Stimulated activated CD8-positive, alpha-beta memory T cell treated with anti-CD3 and anti-CD28 coated beads, Interleukin-4, amount 100 ng/mL, for 4 hours (primary cell): ENCODE measurements at regions not wholly inside any gene's neighbourhood (a gene's known extent, or its start where the extent isn't known, plus 50 kb on each side); places are given as distances from the start of the nearest gene placed in this dataset.
A peak's percentile ranks its signal among the peaks of the same experiment; 100 is the strongest.

Source experiments
- DNase-seq, 2 donors: peaks; one replicate each; pipeline ENCODE4 v3.0.0-alpha.2; 2020; ENCODE audit warnings: low read depth in 2 of 2, low spot score in 1 of 2

DNA sequence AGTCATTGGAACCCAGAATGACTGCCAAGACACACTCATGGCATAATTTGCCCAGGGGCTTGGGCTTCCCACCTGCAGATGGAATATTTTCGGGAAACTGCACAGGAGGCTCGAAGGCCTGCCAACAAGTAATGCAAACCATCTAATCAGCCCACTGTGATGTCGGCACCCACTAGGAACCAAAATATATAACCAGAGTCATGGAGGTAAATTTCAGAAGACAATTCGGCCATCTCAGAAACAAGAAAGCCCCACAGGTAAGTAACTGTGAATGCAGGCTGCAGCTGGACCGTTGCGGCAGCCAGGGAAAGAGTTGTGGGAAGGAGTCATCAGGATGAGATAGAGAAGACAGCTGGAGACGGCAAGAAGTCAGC lies 264.4 kb downstream of the SYK start:
- no peak for DNase-seq

DNA sequence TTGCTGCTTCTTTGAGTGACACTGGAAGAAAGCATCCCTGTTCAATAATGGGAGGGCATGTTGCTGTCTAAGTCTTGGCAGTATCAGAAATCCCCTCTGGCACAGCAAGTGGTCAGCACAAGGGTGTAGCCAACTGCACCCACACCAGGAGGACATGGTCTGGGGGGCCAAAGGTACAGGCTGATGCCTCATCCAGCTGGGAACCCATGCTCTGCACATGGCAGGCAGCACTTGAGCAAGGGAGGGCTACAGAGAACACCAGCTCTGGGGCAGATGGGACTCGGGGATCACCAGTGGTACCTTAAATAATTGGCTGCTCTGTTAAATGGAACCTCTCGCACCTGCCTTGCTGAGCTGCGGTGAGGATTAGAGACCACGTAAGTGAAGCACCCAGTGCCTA lies 265.2 kb downstream of the SYK start:
- no peak for DNase-seq

GRCh38 chr9:91067306-91067860 lies 265.8 kb downstream of the SYK start:
- no peak for DNase-seq

- peak in 1 of 2 donors; percentile 15 for DNase-seq
Measured at GRCh38 chr9:91071184-91071990, 269.8 kb downstream of the SYK start.

DNA sequence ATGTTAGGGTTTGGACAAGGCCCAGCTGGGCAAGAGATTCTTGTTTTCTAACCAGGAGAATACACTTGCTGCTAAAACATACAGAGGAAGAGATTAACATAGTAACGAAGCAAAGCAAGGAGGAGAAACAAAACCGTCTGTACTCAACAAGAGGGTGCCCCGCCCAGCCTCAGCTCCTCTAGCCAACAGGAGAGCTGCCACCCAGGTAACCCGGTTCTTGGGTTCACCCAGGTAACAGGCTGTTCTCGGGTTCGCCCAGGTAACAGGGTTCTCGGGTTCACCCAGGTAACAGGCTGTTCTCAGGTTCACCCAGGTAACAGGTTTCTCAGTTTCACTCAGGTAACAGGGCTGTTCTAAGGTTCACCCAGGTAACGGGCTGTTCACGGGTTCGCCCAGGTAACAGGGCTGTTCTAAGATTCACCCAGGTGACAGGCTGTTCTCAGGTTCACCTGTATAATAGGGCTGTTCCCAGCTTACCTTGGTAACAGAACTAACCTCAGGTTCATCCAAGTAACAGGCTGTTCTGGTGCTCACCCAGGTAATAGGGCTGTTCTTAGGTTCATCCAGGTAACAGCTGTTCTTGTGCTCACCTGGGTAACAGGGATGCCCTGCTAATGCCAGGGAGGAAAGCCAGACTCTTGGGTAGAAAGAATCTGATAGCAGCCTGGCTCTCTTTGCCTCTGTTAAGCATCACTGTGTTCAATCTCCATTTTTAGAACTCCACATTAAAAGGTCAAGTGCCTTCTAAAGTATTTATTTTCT lies 271.6 kb downstream of the SYK start:
- DNase-seq: no peak

DNA sequence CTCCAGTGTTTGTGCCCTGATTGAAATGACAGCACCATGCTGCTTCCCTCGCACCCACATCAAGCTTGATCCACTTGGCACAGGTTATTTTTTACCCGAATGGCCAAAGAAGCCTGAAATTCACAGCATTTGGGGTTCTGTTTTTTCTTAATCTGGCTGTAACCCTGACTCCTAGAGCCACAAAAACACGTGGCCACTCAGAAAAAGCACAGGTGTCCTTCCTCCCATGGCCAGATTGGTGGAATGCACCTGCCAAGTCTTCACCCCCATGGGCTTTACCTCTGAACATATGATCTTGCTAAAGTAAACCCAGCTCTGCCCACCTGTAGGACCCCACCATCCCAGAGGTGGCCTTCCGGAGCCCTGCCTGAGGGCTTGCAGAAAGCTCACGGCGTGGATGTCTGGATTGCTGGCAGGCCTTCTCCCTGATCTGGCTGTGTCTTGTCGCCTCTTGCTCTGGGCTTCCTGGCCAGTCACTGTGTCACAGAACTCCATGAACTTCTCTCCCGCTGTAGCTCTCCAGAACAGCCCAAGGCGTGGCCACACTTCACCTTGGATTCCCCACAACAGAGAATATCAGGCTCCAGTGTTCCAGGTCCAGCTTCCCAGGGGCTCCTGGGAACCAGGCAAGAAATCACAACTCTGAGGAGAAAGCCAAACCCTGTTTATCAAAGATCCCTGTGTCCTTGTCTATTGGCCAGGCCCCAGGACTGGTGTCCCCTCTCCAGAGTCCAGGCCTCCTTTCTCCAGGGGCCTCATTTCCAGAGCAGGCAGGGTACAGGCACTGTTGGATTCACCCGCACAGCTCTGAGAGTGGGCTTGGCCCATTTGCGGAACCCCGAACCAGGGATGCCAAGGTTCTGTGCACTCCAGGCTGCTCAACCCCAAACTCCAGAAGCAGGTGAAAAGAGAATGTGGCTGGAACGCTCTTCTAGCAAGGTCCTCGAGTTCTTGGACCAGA lies 272.5 kb downstream of the SYK start:
- DNase-seq: no peak

GRCh38 chr9:91074866-91075265 lies 273.2 kb downstream of the SYK start:
- DNase-seq: no peak

DNA sequence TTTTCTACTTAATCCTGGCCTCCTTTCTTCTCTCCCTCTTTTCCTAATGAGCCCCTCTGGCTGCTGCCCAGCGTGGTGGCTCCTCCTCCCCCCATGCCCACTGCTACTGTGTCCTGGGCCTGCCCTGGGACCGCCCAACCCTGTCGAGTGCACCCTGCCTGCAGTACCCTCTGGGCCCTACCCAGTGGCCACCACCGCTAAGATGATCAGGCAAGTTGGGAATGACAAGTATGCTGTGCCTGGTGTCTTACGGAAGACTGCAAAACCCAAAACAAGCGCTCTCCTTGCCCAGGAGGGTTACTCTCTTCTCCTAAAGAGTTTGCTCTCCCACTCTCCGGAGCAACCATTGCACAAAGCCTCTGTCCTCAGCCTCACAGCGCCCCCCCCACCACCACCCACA lies 273.7 kb downstream of the SYK start:
- DNase-seq: no peak

GRCh38 chr9:91077624-91078368 lies 276.2 kb downstream of the SYK start:
- DNase-seq: no peak

DNA sequence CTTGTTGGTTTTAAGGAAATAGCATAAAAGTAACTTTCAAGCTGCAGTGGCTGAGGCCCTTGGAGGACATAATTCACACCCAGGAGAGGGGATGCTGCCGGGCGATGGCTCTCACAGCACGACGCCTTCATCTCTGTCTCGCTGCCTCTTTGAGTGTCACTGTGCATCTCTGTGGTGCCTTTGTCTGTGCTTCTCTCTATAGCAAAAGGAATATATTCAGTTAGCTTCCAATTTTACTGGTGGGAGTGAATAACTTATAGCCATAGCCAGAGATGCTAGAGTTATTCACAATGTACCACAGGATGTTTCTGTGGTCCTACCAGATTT lies 276.7 kb downstream of the SYK start:
- DNase-seq: no peak

GRCh38 chr9:91082731-91083130 lies 279.0 kb downstream of the AUH start:
- DNase-seq: no peak

DNA sequence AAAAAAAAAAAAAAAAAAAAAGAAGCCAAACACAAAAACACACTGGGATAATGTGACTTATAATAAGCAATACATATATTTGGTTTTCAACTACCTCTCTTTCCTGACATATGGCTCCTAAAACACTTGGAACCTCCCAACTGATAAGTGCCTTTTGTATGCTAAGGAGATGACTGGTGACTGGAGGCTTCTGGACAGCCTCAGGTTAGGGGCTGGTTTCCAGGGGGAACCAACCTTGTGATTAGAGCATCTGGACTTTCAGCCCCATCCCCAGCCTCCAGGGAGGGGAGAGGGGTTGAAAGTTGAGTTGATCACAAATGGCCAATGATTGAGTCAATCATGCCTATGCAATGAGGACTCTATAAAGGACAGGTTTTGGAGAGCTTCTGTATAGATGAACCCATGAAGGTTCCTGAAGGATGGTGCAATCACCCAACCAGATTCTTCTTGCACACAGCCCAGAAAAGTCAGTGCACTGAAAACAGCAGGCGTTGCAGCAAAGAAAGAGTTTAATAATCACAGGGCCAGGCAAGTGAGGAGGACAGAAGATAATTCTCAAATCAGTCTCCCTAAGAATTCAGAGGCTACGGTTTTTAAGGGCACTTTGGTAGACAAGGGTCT lies 276.7 kb downstream of the AUH start:
- no peak for DNase-seq

GRCh38 chr9:91085517-91086291 lies 276.0 kb downstream of the AUH start:
- DNase-seq: no peak

- DNase-seq: no peak
Measured at GRCh38 chr9:91086657-91087461, 274.9 kb downstream of the AUH start.

- DNase-seq: no peak
Measured at GRCh38 chr9:91087462-91087759, 274.3 kb downstream of the AUH start.

DNA sequence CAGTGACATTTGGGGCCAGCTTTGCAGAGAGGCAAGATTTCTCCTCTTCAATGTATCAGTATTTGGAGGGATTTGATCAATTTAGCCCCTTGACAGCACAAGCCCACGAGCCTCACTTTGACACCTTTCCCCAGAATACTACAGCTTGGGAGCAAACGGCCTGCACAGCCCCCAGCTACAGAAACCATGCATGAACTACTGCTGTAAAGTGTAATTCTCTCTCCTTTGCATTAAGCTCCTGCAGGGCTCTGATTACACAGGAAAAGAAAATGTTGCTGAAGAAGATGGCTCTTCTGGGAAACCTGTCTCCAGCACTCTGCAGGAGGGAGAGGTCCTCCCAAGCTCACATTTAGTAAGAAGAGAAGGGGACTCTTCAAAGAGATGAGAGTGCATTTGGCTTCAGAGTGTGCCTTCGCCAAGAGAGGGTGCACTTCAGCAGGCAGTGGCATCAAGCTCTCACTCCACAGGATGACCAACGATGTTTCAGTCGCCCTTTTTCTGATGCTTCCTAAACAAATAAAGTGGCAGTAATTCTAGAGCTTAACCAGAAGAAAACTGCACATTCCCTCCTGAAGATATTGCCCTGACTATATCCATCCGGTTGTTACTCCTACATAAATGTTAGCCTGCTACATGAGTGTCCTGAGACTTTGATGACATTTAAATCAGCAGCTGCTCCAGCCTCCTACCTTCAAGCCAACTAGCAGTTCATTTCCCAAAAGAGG lies 272.2 kb downstream of the AUH start:
- DNase-seq: no peak

- DNase-seq: no peak
Measured at GRCh38 chr9:91090130-91090410, 271.6 kb downstream of the AUH start.

DNA sequence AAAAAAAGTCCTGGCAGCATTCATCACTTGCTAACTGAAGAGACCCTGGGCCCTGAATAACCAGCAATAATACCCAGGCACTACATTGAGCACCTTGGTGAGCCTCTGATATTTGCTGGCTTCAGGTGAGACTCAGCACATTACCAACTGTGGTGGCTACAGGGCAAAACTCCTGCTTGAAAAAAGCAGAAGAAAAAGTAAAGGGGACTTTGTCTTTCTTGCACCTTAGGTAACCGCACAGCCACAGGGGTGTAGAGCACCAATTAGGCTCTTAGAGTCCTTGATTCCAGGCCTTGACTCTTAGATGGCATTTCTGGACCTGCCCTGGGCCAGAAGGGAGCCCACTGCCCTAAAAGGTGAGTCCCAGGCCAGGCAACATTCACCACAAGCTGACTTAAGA lies 269.5 kb downstream of the AUH start:
- DNase-seq: no peak
